Cerebellar cortex (tissue), 1 donor: ENCODE measurements at regions not wholly inside any gene's neighbourhood (a gene's known extent, or its start where the extent isn't known, plus 50 kb on each side); places are given as distances from the start of the nearest gene placed in this dataset.

ENCODE experiments used
- DNase-seq: peaks from one replicate; pipeline ENCODE4 v3.0.0-alpha.2; 2015; ENCODE audit warnings: low spot score

- DNase-seq: no peak
Measured at GRCh38 chr17:71395901-71396300, 724.9 kb upstream of the SOX9 start.

GRCh38 chr17:71396711-71397110, 724.1 kb upstream of the SOX9 start:
- no peak for DNase-seq

GRCh38 chr17:71398025-71398424, 722.8 kb upstream of the SOX9 start:
- no peak for DNase-seq

- no peak for DNase-seq
Measured at GRCh38 chr17:71398800-71399219, 722.0 kb upstream of the SOX9 start.

GRCh38 chr17:71399221-71399620, 721.6 kb upstream of the SOX9 start:
- DNase-seq: no peak

- DNase-seq: no peak
Measured at GRCh38 chr17:71399649-71400048, 721.2 kb upstream of the SOX9 start.

GRCh38 chr17:71402007-71402406, 718.8 kb upstream of the SOX9 start:
- DNase-seq: no peak

- DNase-seq: no peak
Measured at GRCh38 chr17:71402661-71403141, 718.1 kb upstream of the SOX9 start.

GRCh38 chr17:71405101-71405500, 715.7 kb upstream of the SOX9 start:
- no peak for DNase-seq

GRCh38 chr17:71407981-71408380, 712.8 kb upstream of the SOX9 start:
- no peak for DNase-seq

GRCh38 chr17:71409137-71409536, 711.7 kb upstream of the SOX9 start:
- DNase-seq: no peak

- DNase-seq: no peak
Measured at GRCh38 chr17:71409712-71410111, 711.1 kb upstream of the SOX9 start.

- DNase-seq: no peak
Measured at GRCh38 chr17:71412803-71413202, 708.0 kb upstream of the SOX9 start.

- DNase-seq: no peak
Measured at GRCh38 chr17:71413935-71414334, 706.9 kb upstream of the SOX9 start.

- DNase-seq: no peak
Measured at GRCh38 chr17:71417142-71417541, 703.7 kb upstream of the SOX9 start.

- no peak for DNase-seq
Measured at GRCh38 chr17:71422968-71423367, 697.9 kb upstream of the SOX9 start.

GRCh38 chr17:71423871-71424546, 696.8 kb upstream of the SOX9 start:
- no peak for DNase-seq

GRCh38 chr17:71427801-71428200, 693.0 kb upstream of the SOX9 start:
- no peak for DNase-seq

- no peak for DNase-seq
Measured at GRCh38 chr17:71428897-71429296, 691.9 kb upstream of the SOX9 start.

- DNase-seq: no peak
Measured at GRCh38 chr17:71430281-71430680, 690.5 kb upstream of the SOX9 start.

GRCh38 chr17:71431146-71431545, 689.7 kb upstream of the SOX9 start:
- DNase-seq: no peak

GRCh38 chr17:71432378-71433315, 688.2 kb upstream of the SOX9 start:
- no peak for DNase-seq

- no peak for DNase-seq
Measured at GRCh38 chr17:71434716-71435115, 686.1 kb upstream of the SOX9 start.
